ENCODE measurements at regions not wholly inside any gene's neighbourhood (a gene's known extent, or its start where the extent isn't known, plus 50 kb on each side); places are given as distances from the start of the nearest gene placed in this dataset.

DNA sequence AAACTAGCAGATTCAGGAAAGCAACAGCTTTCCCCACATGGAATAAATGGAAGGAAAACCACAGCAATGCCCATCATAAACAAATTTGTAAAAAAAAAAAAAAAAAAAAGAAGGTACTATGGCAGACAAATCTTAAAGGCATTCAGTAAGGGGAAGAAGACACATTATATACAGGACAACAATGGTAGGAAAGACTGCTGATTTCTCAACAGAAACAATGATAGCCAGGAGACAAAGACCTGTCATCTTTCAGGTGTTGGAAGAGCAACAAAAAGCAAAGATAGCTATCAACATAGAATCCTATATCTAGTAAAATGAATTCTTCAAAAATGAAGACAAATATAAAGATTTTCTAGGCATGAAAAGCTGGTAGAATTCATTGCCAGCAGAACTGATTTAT lies 65.9 kb downstream of the KCNJ2 start:
- H3K27ac ChIP-seq (ENCODE audit: low read depth in 1 of 2, low read length in 2 of 2), result no peak overlapping the region
- H3K9ac ChIP-seq (ENCODE audit: low read depth in 1 of 2, low read length in 2 of 2), result no peak overlapping the region
- H3K9me3 ChIP-seq (ENCODE audit: control insufficient read depth in 4 of 4, low read length in 3 of 4), result no peaks in the 10 kb centered on the region
- H3K36me3 ChIP-seq (ENCODE audit: control insufficient read depth in 4 of 4, insufficient read depth in 3 of 4, low read depth in 1 of 4, low read length in 3 of 4), result no peaks in the 10 kb centered on the region
- H3K4me3 ChIP-seq (ENCODE audit: low read depth in 1 of 3, low read length in 3 of 3), result no peak overlapping the region
- peaks cover 0 to 6% (median 1%) of the 10 kb centered on the region in 4 donors for H3K27me3 ChIP-seq (ENCODE audit: control insufficient read depth in 4 of 4, insufficient read depth in 4 of 4, low read length in 3 of 4)
- DNase-seq (ENCODE audit: low spot score), result no peak
- H3K4me1 ChIP-seq (ENCODE audit: control insufficient read depth in 4 of 4, insufficient read depth in 4 of 4, low read length in 3 of 4), result no peaks in the 10 kb centered on the region
- TF ChIP-seq, protein P1, sequence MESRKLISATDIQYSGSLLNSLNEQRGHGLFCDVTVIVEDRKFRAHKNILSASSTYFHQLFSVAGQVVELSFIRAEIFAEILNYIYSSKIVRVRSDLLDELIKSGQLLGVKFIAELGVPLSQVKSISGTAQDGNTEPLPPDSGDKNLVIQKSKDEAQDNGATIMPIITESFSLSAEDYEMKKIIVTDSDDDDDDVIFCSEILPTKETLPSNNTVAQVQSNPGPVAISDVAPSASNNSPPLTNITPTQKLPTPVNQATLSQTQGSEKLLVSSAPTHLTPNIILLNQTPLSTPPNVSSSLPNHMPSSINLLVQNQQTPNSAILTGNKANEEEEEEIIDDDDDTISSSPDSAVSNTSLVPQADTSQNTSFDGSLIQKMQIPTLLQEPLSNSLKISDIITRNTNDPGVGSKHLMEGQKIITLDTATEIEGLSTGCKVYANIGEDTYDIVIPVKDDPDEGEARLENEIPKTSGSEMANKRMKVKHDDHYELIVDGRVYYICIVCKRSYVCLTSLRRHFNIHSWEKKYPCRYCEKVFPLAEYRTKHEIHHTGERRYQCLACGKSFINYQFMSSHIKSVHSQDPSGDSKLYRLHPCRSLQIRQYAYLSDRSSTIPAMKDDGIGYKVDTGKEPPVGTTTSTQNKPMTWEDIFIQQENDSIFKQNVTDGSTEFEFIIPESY (IDR thresholded peaks at IDR 0.05), result no peak
- TF ChIP-seq FOXA2 (IDR thresholded peaks at IDR 0.05) (no peak), GABPA (IDR thresholded peaks at IDR 0.05 in 1 of 2, conservative IDR thresholded peaks at IDR 0.05 in 1 of 2) (no peak), FOXA1 (IDR thresholded peaks at IDR 0.05) (no peak), NR2F2 (IDR thresholded peaks at IDR 0.05) (no peak), RXRA (IDR thresholded peaks at IDR 0.05) (no peak)
- TF ChIP-seq, protein P2, sequence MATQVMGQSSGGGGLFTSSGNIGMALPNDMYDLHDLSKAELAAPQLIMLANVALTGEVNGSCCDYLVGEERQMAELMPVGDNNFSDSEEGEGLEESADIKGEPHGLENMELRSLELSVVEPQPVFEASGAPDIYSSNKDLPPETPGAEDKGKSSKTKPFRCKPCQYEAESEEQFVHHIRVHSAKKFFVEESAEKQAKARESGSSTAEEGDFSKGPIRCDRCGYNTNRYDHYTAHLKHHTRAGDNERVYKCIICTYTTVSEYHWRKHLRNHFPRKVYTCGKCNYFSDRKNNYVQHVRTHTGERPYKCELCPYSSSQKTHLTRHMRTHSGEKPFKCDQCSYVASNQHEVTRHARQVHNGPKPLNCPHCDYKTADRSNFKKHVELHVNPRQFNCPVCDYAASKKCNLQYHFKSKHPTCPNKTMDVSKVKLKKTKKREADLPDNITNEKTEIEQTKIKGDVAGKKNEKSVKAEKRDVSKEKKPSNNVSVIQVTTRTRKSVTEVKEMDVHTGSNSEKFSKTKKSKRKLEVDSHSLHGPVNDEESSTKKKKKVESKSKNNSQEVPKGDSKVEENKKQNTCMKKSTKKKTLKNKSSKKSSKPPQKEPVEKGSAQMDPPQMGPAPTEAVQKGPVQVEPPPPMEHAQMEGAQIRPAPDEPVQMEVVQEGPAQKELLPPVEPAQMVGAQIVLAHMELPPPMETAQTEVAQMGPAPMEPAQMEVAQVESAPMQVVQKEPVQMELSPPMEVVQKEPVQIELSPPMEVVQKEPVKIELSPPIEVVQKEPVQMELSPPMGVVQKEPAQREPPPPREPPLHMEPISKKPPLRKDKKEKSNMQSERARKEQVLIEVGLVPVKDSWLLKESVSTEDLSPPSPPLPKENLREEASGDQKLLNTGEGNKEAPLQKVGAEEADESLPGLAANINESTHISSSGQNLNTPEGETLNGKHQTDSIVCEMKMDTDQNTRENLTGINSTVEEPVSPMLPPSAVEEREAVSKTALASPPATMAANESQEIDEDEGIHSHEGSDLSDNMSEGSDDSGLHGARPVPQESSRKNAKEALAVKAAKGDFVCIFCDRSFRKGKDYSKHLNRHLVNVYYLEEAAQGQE (IDR thresholded peaks at IDR 0.05), result no peak

DNA sequence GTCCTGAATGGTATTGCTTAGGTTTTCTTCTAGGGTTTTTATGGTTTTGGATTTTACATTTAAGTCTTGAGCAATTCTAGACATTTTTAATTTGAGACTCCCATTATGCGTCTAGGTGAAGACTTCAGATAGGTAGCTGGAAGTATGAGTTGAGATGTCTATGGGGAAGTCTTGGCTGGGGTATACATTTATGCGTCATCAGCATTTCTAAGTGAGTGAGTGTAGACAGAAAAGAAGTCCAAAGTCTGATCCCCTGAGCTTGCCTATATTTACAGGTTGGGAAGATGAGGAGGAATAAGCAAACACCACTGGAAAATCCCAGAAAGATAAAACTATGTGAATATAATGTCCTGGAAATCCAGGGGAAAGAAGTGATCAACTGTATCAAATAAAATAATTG lies 68.9 kb downstream of the KCNJ2 start:
- Histone ChIP-seq H3K27ac (ENCODE audit: low read depth in 1 of 2, low read length in 2 of 2) (no peak overlapping the region), H3K9ac (ENCODE audit: low read depth in 1 of 2, low read length in 2 of 2) (no peak overlapping the region), H3K27me3 (ENCODE audit: control insufficient read depth in 4 of 4, insufficient read depth in 4 of 4, low read length in 3 of 4) (peaks cover 0 to 9% (median 2%) of the 10 kb centered on the region in 4 donors), H3K4me1 (ENCODE audit: control insufficient read depth in 4 of 4, insufficient read depth in 4 of 4, low read length in 3 of 4) (no peaks in the 10 kb centered on the region), H3K4me3 (ENCODE audit: low read depth in 1 of 3, low read length in 3 of 3) (no peak overlapping the region), H3K36me3 (ENCODE audit: control insufficient read depth in 4 of 4, insufficient read depth in 3 of 4, low read depth in 1 of 4, low read length in 3 of 4) (no peaks in the 10 kb centered on the region), H3K9me3 (ENCODE audit: control insufficient read depth in 4 of 4, low read length in 3 of 4) (no peaks in the 10 kb centered on the region)
- no peak for DNase-seq (ENCODE audit: low spot score)
- 82% methylated on average over 2 of the region's 2 CpGs for WGBS
- TF ChIP-seq JUND (IDR thresholded peaks at IDR 0.05), result no peak
- TF ChIP-seq HNF4A (conservative IDR thresholded peaks at IDR 0.05), result no peak
- TF ChIP-seq, protein P1 (IDR thresholded peaks at IDR 0.05), result no peak
- TF ChIP-seq FOXA1 (IDR thresholded peaks at IDR 0.05), result no peak
- TF ChIP-seq RXRA (IDR thresholded peaks at IDR 0.05), result no peak
- TF ChIP-seq, protein P3, sequence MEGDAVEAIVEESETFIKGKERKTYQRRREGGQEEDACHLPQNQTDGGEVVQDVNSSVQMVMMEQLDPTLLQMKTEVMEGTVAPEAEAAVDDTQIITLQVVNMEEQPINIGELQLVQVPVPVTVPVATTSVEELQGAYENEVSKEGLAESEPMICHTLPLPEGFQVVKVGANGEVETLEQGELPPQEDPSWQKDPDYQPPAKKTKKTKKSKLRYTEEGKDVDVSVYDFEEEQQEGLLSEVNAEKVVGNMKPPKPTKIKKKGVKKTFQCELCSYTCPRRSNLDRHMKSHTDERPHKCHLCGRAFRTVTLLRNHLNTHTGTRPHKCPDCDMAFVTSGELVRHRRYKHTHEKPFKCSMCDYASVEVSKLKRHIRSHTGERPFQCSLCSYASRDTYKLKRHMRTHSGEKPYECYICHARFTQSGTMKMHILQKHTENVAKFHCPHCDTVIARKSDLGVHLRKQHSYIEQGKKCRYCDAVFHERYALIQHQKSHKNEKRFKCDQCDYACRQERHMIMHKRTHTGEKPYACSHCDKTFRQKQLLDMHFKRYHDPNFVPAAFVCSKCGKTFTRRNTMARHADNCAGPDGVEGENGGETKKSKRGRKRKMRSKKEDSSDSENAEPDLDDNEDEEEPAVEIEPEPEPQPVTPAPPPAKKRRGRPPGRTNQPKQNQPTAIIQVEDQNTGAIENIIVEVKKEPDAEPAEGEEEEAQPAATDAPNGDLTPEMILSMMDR (IDR thresholded peaks at IDR 0.05; ENCODE audit: low read depth, low read length, missing input control), result no peak
- no peak for TF ChIP-seq HNF4G (IDR thresholded peaks at IDR 0.05)
- no peak for TF ChIP-seq NR2F2 (IDR thresholded peaks at IDR 0.05)
- TF ChIP-seq, protein P2 (IDR thresholded peaks at IDR 0.05), result no peak
- TF ChIP-seq RAD21 (IDR thresholded peaks at IDR 0.05), result no peak
- TF ChIP-seq TAF1 (conservative IDR thresholded peaks at IDR 0.05), result no peak
- no peak for TF ChIP-seq YY1 (IDR thresholded peaks at IDR 0.05)
- TF ChIP-seq, protein P4, sequence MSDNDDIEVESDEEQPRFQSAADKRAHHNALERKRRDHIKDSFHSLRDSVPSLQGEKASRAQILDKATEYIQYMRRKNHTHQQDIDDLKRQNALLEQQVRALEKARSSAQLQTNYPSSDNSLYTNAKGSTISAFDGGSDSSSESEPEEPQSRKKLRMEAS (IDR thresholded peaks at IDR 0.05), result no peak
- no peak for TF ChIP-seq GABPA (IDR thresholded peaks at IDR 0.05 in 1 of 2, conservative IDR thresholded peaks at IDR 0.05 in 1 of 2)

Data from liver (tissue), 8 donors.